ENCODE measurements at regions not wholly inside any gene's neighbourhood (a gene's known extent, or its start where the extent isn't known, plus 50 kb on each side); places are given as distances from the start of the nearest gene placed in this dataset.
"Not testable (repeated sequence)": the region's sequence is repeated elsewhere in the genome, so short reads cannot be mapped to it uniquely, and the experiment has no call there.

DNA sequence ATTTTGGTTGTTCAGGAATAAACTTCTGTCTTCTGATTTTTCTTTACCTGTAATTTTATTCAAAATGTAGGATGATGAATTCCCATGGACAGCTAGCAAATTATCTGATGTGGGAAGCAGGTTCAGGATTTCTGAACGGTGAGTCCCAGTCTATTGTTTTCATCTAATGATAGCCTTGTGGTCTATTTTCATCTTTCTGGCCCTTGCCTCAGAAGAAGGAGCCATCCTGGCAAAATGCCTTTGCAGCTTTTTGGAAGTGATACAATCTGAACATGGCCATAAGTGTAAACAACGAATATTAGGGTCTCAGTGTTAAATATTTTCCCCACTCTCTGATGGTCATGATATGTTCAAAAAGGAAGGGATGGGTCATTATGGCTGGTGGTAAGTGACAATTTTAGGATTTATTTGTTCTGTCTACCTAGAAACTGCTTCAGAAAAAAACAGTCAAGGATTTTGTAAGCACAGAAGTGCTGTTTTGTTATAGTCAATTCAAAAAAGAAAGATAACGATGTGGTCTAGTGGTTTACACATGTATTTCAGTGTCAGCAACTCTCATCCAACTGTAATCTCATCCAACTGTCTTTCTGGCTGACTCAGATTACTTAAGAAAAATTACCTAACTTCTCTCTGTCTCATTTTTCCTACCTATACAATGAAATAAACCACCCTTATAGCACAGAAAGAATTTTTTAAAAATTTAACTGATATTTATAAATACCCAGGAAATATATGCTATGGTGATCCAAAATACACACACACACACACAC is 272.6 kb upstream of the ERBB4 start:
- Histone ChIP-seq H3K4me3 (no peak overlapping the region), H3K36me3 (no peaks in the 10 kb centered on the region), H3K9me3 (no peaks in the 10 kb centered on the region), H3K27ac (replicated peaks in 1 of 4) (no peak overlapping the region), H3K27me3 (no peaks in the 10 kb centered on the region), H3K4me1 (peaks cover 0 to 5% (median 2%) of the 10 kb centered on the region in 4 donors)
- 58% methylated on average over 3 of the region's 3 CpGs for WGBS
- TF ChIP-seq, protein P1, sequence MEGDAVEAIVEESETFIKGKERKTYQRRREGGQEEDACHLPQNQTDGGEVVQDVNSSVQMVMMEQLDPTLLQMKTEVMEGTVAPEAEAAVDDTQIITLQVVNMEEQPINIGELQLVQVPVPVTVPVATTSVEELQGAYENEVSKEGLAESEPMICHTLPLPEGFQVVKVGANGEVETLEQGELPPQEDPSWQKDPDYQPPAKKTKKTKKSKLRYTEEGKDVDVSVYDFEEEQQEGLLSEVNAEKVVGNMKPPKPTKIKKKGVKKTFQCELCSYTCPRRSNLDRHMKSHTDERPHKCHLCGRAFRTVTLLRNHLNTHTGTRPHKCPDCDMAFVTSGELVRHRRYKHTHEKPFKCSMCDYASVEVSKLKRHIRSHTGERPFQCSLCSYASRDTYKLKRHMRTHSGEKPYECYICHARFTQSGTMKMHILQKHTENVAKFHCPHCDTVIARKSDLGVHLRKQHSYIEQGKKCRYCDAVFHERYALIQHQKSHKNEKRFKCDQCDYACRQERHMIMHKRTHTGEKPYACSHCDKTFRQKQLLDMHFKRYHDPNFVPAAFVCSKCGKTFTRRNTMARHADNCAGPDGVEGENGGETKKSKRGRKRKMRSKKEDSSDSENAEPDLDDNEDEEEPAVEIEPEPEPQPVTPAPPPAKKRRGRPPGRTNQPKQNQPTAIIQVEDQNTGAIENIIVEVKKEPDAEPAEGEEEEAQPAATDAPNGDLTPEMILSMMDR (IDR thresholded peaks at IDR 0.05): no peak
- TF ChIP-seq POLR2AphosphoS5 (IDR thresholded peaks at IDR 0.05) (no peak), EP300 (IDR thresholded peaks at IDR 0.05) (no peak), POLR2A (IDR thresholded peaks at IDR 0.05; ENCODE audit: low read depth) (no peak)
- DNase-seq (ENCODE audit: extremely low spot score): no peak
- intact Hi-C loops (cut with DNase I): no loop called here

DNA sequence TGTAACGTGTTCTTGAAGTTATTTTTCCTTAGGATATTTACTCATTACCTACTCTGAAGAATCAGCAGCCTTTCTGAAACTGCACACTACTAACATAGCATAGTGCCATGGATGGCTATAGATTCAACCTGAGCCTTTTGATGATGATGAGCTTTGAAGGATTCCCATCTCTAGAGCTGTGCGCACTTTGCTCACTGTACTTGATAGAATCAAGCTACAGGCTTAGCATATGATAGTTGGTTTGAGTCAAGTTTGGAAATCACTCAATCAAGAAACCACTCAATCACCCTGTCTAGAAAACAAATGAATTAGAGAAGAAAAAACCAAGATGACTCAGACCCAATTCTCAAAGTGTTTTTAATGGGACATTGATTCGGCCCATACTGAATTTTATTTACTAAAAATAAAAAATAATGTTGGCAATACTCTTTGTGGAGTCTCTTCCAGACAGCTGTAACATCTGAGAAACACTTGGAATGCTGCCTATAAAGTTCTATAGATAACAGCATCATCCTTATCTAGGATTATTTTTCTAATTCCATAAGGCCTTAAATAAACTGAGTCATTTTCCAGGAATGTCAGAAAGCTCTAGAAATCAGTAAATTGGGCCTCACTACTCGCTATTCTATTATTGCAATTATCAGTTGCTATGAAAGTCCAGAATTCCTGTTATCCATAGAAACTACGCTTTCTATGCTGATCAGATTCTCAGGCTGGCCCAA is 259.0 kb upstream of the ERBB4 start:
- WGBS: 82% methylated on average over 5 of the region's 5 CpGs
- TF ChIP-seq EP300 (IDR thresholded peaks at IDR 0.05) (no peak), POLR2A (IDR thresholded peaks at IDR 0.05; ENCODE audit: low read depth) (no peak), POLR2AphosphoS5 (IDR thresholded peaks at IDR 0.05) (no peak)
- TF ChIP-seq, protein P1 (IDR thresholded peaks at IDR 0.05): no peak
- no peaks in the 10 kb centered on the region for H3K27me3 ChIP-seq

DNA sequence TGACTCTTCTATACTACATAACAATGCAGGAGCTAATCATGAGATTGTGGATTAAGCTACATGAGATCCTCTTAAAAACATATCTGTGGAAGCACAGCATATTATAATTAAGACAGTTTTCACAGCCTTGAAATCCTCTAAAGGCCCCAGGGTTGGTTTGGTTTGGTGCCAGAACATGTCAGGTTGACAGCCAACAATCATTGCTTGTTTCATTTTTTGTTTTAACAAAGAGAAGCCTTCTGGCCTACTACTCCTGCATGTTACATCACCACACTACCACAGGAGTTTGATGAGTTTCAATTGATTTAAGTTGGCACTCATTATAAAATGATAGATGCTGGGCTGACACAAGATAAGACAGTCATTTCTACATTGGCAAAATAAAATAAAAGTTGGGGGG is 255.9 kb upstream of the ERBB4 start:
- intact Hi-C loops (cut with DNase I): no loop called here
- no peak overlapping the region for H3K27ac ChIP-seq (replicated peaks in 1 of 4)

More for the DNA sequence above, 259.0 kb upstream of the ERBB4 start:
- H3K4me3 ChIP-seq: no peak overlapping the region
- no peak overlapping the region for H3K27ac ChIP-seq (replicated peaks in 1 of 4)
- DNase-seq (ENCODE audit: extremely low spot score): no peak
- intact Hi-C loops (cut with DNase I): no loop called here
- H3K4me1 ChIP-seq: no peaks in the 10 kb centered on the region
- H3K9me3 ChIP-seq: no peaks in the 10 kb centered on the region
- H3K36me3 ChIP-seq: no peaks in the 10 kb centered on the region

DNA sequence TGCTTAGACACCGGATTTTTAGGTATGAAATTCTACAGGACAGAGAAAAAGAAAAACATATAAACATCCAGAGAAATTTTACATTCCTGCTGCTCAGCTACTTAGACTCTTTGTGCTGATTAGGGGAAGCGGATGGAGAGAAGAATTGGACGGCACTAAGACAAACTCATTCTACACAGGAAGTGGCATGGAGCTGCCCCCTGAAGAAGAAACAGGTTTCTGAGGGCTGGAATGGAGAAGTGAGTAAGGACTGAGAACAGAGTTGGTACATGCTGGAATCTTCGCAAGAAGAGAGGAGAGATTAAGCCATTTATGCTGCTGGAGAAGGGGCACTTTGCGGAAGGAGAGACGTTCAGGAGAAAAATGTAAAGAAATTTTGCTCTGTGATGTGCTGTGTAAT is 253.0 kb upstream of the ERBB4 start:
- no peak for DNase-seq (ENCODE audit: extremely low spot score)
- WGBS: 80% methylated on average over 6 of the region's 6 CpGs
- TF ChIP-seq POLR2A (IDR thresholded peaks at IDR 0.05; ENCODE audit: low read depth) (no peak), POLR2AphosphoS5 (IDR thresholded peaks at IDR 0.05) (no peak), EP300 (IDR thresholded peaks at IDR 0.05) (no peak)
- TF ChIP-seq, protein P1 (IDR thresholded peaks at IDR 0.05): no peak

More for the DNA sequence above, 255.9 kb upstream of the ERBB4 start:
- no peaks in the 10 kb centered on the region for H3K27me3 ChIP-seq
- H3K9me3 ChIP-seq: no peaks in the 10 kb centered on the region
- H3K4me1 ChIP-seq: no peaks in the 10 kb centered on the region
- TF ChIP-seq EP300 (IDR thresholded peaks at IDR 0.05) (no peak), POLR2A (IDR thresholded peaks at IDR 0.05; ENCODE audit: low read depth) (no peak), POLR2AphosphoS5 (IDR thresholded peaks at IDR 0.05) (no peak)
- TF ChIP-seq, protein P1 (IDR thresholded peaks at IDR 0.05): no peak
- no peaks in the 10 kb centered on the region for H3K36me3 ChIP-seq
- no peak for DNase-seq (ENCODE audit: extremely low spot score)
- H3K4me3 ChIP-seq: no peak overlapping the region

DNA sequence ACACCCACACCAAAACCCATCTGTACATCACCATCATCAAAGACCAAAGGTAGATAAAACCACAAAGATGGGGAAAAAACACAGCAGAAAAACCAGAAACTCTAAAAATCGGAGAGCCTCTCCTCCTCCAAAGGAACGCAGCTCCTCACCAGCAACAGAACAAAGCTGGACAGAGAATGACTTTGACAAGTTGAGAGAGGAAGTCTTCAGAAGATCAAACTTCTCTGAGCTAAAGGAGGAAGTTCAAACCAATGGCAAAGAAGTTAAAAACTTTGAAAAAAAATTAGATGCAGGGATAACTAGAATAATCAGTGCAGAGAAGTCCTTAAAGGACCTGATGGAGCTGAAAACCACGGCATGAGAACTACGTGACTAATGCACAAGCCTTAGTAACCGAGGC is 247.5 kb upstream of the ERBB4 start:
- H3K4me3 ChIP-seq; H3K27me3 ChIP-seq; H3K27ac ChIP-seq (replicated peaks in 1 of 4); H3K9me3 ChIP-seq; H3K36me3 ChIP-seq; DNase-seq (ENCODE audit: extremely low spot score); H3K4me1 ChIP-seq; intact Hi-C loops (cut with DNase I): not testable (repeated sequence)
- 76% methylated on average over 5 of the region's 5 CpGs for WGBS

More for the DNA sequence above, 253.0 kb upstream of the ERBB4 start:
- H3K27ac ChIP-seq (replicated peaks in 1 of 4): no peak overlapping the region
- no peaks in the 10 kb centered on the region for H3K4me1 ChIP-seq
- no peaks in the 10 kb centered on the region for H3K36me3 ChIP-seq
- H3K27me3 ChIP-seq: no peaks in the 10 kb centered on the region
- no peaks in the 10 kb centered on the region for H3K9me3 ChIP-seq
- intact Hi-C loops (cut with DNase I): no loop called here
- H3K4me3 ChIP-seq: no peak overlapping the region
